CD4-positive, alpha-beta T cell treated with Interleukin-21 for 1 hour (primary cell): ENCODE measurements at regions not wholly inside any gene's neighbourhood (a gene's known extent, or its start where the extent isn't known, plus 50 kb on each side); places are given as distances from the start of the nearest gene placed in this dataset.
"Not testable (repeated sequence)": the region's sequence is repeated elsewhere in the genome, so short reads cannot be mapped to it uniquely, and the experiment has no call there.

Experiments
- DNase-seq: peaks from one replicate; pipeline ENCODE4 v3.0.0-alpha.2; 2020

DNA sequence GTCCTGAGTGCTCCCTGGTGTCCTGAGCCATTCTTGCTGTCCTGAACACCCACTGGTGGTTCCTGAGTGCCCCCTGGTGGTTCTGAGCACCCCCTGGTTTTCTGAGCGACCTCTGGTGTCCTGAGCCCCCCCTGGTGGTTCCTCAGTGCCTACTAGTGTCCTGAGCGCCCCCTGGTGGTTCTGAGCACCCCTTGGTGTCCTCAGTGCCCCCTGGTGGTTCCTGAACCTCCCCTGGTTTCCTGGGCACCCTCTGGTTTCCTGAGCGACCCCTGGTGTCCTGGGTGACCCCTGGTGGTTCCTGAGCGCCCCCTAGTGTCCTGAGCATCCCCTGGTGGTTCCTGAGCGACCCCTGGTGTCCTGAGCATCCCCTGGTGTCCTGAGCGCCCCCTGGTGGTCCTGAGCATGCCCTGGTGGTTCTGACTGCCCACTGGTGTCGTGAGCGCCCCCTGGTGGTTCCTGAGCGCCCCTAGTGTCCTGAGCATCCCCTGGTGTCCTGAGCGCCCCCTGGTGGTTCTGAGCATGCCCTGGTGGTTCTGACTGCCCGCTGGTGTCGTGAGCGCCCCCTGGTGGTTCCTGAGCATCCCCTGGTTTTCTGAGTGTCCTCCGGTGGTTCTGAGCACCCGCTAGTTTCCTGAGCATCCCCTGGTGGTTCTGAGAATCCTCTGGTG lies 473.1 kb downstream of the TMEM121 start:
- DNase-seq: peak; percentile 85

GRCh38 chr14:106000029-106000511 lies 473.7 kb downstream of the TMEM121 start:
- not testable (repeated sequence) for DNase-seq

- DNase-seq: peak; percentile 43
These were observed 474.9 kb downstream of the TMEM121 start for GRCh38 chr14:106001277-106001676.

DNA sequence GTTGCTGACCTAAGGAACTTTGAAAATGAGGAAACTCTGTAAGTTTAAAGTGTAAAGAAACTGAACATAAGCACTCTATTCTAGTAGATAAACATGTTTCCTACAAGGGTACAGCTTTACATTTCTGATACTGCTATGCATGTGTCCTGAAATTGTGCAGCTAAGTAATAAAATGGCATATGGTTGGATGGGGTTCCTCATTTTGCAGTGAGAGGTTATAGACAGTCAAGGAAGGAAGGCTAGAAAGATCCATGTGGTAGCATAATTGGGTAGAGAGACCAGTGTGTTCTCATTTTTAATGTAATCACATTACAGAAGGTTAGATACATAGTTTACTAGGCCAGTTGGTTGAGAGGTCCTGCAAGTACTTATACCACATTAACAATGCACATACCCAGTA lies 477.0 kb downstream of the TMEM121 start:
- DNase-seq: no peak

GRCh38 chr14:106004937-106005795 lies 478.8 kb downstream of the TMEM121 start:
- DNase-seq: peak; percentile 77

- peak; percentile 64 for DNase-seq
These were observed 479.7 kb downstream of the TMEM121 start for GRCh38 chr14:106006043-106006442.

DNA sequence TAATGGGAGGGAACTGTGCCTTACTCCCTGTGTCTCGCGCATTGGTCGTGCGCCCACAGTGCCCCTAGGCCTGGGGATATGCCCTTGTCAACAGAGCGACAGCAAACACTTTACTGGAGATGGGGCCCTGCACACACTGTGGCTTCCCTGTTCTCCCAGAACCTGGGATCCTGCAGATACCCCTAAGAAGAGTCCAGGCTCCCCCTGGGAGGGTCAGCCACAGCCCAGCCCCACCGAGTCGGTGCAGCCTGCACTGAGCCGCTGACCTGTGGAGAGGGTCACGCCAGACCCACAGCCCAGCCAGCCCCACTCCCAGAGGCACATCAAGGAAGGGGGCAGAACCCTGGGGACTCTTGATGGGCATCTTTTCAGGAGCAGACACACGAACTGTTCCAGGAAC lies 480.3 kb downstream of the TMEM121 start:
- not testable (repeated sequence) for DNase-seq

GRCh38 chr14:106010783-106011182 lies 484.4 kb downstream of the TMEM121 start:
- no peak for DNase-seq

DNA sequence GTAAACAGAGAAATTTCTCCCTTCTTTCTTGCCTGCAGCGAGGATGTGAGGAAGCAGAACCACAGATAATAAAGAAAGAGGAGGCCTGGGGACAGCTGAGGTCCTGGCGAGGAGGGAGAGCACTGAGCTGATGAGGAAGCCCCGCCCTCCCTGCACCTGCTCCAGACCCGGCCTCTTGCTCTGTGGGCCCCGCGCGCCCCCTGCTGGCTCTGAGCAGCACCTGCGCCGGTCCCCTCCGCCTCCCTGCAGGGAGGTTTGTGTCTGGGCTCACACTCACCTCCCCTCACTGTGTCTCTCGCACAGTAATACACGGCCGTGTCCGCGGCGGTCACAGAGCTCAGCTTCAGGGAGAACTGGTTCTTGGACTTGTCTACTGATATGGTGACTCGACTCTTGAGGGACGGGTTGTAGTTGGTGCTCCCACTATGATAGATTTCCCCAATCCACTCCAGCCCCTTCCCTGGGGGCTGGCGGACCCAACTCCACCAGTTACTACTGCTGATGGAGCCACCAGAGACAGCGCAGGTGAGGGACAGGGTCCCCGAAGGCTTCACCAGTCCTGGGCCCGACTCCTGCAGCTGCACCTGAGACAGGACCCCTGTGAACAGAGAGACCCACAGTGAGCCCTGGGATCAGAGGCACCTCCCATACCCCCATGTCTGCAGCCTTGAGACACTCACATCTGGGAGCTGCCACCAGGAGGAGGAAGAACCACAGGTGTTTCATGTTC lies 485.4 kb downstream of the TMEM121 start:
- DNase-seq: peak; percentile 76

DNA sequence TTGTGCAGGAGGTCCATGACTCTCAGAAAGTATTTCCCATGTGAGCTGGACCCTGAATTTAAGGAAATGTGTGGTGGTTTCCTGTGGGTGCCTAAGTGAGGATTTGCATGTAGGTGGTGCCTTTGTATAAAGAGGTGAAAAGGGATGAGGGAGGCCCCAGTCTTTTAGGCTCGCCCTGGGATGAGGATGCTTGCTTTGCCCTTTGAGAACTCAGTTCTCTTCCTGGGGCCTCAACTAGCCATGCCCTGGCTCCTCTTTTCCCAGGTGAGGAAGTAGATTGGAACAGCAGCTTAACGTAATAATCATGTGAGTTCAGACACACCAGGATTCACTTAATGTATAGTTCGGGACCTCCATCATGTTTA lies 486.0 kb downstream of the TMEM121 start:
- DNase-seq: not testable (repeated sequence)

- peak; percentile 45 for DNase-seq
These were observed 487.5 kb downstream of the TMEM121 start for GRCh38 chr14:106013879-106014376.

- DNase-seq: not testable (repeated sequence)
These were observed 491.6 kb downstream of the TMEM121 start for GRCh38 chr14:106017952-106018351.

DNA sequence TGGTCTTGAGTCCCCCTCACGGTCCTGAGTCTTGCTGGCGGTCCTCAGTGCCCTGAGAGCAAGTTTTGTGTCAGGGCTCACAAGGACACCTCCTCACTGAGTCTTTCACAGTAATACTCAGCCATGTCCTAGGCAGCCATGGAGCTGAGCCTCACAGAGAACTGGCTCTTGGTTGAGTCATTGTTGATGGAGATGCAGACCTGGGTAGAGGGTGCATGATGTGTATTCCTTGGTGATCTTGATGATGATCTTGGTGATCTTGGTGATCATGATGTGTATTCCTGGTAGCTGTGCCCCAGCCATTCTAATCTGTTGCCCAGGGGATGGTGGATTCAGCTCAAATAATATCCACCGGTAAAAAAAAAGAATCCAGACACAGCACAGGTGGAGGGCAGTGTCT lies 495.4 kb downstream of the TMEM121 start:
- DNase-seq: no peak

DNA sequence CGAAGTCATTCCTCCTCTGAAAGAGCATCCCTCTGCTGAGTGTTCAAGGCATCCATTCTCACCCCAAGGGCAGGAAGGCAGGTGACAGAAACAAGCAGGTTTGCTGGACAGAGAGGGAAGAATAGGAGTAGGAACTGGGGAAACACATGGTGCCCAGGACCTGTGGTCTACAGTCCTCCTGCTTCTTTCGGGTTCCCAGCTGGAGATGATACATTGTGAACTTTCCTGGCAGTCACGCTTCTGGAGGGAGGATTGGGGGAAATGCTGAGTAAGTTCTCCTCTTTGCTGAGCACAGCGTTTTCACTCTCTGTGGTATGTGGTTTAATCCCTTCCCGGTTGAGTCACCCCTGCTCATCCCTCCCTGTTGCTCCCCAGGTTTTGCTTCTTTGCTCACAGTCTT lies 496.3 kb downstream of the TMEM121 start:
- not testable (repeated sequence) for DNase-seq

DNA sequence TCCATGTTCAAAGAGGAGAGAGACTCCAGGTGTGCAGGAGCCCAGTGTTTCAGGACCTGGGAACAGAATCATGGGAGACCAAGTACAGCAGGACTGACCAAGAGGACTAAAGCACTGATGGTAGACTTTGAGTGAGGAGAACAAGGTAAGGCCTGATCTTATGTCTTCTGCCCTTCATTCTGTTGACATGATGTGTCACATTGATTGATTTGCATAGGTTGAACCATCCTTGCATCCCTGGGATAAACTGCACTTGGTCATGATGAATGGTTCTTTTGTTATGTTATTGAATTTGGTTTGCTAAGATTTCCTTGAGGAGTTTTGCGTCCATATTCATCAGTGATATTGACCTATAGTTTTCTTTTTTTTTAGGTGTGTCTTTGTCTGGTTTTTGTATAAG lies 497.0 kb downstream of the TMEM121 start:
- no peak for DNase-seq

DNA sequence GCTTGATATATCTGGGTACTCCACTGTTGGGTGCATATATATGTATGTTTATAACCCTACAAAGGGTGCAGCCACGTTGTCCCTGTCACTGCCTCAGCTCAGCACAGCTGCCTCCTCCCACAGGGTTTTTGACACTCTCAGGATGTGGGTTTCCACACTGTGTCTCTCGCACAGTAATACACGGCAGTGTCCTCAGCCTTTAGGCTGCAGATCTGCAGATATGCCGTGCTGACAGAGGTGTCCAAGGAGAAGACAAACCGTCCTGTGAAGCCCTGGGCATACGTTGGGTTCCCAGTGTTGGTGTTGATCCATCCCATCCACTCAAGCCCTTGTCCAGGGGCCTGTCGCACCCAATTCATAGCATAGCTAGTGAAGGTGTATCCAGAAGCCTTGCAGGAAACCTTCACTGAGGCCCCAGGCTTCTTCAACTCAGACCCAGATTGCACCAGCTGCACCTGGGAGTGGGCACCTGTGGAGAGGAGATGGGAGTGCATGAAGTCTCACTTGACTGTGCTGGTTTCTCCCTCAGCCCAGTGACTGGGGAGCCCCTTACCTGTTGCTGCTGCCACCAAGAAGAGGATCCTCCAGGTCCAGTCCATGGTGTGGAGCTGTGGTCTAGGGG lies 498.7 kb downstream of the TMEM121 start:
- peak; percentile 18 for DNase-seq

DNA sequence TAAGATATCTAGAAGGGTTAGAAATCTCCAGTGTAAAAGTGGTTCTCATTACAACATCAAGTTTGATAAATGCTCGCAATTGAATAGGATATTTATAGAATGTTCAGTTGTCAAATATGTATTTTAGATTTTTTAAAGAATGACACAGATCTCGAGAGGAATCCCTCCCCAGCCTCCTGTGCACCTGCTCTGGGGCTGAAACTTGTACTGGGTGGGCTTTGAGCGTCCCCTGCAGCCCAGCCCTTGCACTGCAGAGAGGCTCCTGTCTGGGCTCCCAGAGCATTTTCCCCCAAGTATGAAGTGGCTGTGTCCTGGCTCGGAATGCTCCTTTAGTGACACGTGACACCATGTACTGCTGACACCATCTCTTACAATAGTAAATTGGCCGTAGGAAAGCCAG lies 499.6 kb downstream of the TMEM121 start:
- no peak for DNase-seq

DNA sequence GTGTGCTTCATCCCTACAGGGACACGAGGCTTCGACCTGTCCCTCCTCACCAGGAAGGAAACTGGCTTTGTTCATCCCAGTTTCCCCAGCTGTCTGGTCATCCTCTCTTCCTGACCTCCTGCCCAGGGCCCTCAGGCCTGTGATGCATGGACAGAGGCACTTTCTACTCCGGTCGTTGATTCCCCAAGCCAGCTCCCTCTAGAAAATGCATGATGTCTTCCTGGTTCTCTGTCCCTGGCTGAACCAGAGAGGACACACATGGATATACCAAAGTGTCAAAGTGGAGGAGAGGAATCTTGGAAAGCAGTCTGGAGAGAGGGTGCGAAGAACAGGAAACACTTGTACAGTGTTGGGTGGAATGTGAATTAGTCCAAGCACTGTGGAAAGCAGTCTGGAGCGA lies 501.4 kb downstream of the TMEM121 start:
- DNase-seq: not testable (repeated sequence)

DNA sequence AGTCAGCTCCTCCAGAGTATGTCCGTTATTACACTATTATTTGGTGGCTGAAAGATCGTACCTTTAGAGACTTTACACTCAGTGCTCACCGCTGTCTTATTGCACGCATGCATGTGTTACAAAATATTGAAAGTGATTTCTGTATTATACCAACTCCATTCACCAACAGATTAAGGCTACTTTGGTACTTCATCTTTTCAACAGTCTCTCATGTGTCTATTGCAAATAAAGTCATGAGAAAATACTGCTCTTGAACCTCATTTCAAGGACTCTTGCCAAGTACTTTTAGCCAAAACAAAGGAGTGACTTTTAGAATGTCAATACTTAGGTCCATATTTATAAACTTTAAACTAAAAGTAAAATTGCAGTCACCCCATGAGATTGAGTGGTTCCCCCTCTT lies 503.6 kb downstream of the TMEM121 start:
- no peak for DNase-seq

DNA sequence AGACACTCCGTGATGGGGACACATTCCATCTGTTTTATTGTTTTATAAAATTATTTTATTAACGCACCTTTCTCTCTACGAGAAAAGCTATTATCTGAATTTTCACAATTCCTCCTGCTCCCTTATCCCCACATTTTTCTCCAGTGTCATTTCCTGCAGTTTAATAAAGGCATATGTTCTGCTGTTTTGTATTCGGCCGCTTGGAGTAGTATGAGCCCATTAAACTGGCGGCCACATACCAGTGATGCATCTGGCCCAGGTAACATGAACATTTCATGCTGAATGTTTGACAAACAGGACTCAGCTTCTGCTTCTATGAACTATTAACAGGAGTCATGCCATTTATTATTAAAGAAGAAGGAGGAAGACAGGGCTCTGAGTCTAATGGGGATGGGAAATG lies 511.0 kb downstream of the TMEM121 start:
- no peak for DNase-seq

GRCh38 chr14:106038263-106038662 lies 511.9 kb downstream of the TMEM121 start:
- no peak for DNase-seq

DNA sequence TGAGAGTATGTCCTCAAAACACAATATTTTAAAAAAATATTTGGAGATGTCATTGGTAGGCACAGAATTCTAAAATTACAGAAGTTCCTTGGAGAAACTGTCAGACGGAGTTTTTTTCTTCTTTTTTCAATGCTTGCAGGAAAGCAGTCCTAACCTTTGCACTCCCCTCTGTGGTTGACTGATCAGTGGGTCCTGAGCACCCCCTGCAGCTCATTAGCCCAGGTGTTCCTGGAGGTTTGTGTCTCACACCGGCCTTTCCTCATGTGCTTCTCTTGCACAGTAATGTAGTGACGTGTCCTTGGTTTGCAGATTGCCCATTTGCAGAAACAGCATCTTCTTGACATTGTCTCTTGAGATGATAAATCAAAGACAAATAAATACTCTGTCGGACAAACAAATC lies 513.0 kb downstream of the TMEM121 start:
- peak; percentile 50 for DNase-seq

GRCh38 chr14:106044515-106044914 lies 518.1 kb downstream of the TMEM121 start:
- DNase-seq: no peak
